ENCODE measurements at regions not wholly inside any gene's neighbourhood (a gene's known extent, or its start where the extent isn't known, plus 50 kb on each side); places are given as distances from the start of the nearest gene placed in this dataset.
A peak's percentile ranks its signal among the peaks of the same experiment; 100 is the strongest.

DNA sequence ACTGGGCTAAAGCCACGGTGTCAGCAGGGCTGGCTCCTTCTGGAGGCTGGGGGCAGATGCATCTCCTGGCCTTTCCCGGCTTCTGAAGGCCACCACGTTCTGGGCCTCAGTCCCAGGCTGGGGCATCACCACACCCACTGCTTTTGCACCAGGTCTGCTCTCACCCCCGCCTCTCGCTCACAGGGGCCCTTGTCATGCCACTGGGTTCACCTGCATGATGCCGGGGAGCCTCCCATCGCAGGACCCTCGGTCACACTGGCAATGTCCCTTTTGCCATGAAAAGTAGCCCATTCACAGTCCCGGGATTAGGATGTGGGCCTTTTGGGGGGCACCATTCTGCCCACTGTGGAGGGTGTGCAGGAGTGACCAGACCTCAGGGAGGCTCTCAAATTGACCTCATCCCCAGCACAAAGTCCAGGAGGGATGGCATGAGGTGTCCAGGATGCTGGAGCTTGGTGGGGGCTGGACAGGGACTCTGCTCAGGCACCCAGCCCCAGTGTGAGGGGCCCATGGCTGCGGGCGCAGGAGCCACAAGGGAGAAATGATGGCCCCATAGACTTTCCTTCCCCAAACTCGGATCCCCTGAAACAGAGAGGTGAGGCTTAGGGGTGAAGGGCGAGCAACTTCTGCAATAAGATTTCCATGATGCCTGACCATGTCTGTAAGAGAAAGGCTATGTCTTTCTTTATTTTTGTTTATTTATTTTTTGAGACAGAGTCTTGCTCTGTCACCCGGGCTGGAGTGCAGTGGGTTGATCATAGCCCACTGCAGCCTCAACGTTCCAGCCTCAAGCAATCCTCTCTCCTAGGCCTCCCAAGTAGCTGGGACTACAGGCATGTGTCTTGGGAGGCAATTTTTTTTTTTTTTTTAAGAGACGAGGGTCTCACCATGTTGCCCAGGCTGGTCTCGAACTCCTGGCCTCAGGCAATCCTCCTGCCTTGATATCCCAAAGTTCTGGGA is 189.1 kb downstream of the GOLGA6L6 start:
- no peaks in the 10 kb centered on the region for H3K36me3 ChIP-seq
- peaks cover 0 to 5% (median 4%) of the 10 kb centered on the region in 4 donors for H3K4me1 ChIP-seq
- no peaks in the 10 kb centered on the region for H3K27me3 ChIP-seq
- DNase-seq, result peak in 1 of 2 donors; percentile 85
- no peak overlapping the region for H3K4me3 ChIP-seq
- WGBS, 2 donors, result 64 to 66% methylated on average over 16 to 17 of the region's 17 CpGs
- H3K27ac ChIP-seq, result no peak overlapping the region
- no peaks in the 10 kb centered on the region for H3K9me3 ChIP-seq
- peak in 1 of 2 donors; percentile 0 for ATAC-seq (ENCODE audit: low FRiP score in 2 of 2)
- TF ChIP-seq, protein P1, sequence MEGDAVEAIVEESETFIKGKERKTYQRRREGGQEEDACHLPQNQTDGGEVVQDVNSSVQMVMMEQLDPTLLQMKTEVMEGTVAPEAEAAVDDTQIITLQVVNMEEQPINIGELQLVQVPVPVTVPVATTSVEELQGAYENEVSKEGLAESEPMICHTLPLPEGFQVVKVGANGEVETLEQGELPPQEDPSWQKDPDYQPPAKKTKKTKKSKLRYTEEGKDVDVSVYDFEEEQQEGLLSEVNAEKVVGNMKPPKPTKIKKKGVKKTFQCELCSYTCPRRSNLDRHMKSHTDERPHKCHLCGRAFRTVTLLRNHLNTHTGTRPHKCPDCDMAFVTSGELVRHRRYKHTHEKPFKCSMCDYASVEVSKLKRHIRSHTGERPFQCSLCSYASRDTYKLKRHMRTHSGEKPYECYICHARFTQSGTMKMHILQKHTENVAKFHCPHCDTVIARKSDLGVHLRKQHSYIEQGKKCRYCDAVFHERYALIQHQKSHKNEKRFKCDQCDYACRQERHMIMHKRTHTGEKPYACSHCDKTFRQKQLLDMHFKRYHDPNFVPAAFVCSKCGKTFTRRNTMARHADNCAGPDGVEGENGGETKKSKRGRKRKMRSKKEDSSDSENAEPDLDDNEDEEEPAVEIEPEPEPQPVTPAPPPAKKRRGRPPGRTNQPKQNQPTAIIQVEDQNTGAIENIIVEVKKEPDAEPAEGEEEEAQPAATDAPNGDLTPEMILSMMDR (IDR thresholded peaks at IDR 0.05), result no peak
- TF ChIP-seq POLR2A (IDR thresholded peaks at IDR 0.05), result no peak
- TF ChIP-seq POLR2AphosphoS5 (IDR thresholded peaks at IDR 0.05), result no peak
- no peak for TF ChIP-seq EP300 (IDR thresholded peaks at IDR 0.05)

DNA sequence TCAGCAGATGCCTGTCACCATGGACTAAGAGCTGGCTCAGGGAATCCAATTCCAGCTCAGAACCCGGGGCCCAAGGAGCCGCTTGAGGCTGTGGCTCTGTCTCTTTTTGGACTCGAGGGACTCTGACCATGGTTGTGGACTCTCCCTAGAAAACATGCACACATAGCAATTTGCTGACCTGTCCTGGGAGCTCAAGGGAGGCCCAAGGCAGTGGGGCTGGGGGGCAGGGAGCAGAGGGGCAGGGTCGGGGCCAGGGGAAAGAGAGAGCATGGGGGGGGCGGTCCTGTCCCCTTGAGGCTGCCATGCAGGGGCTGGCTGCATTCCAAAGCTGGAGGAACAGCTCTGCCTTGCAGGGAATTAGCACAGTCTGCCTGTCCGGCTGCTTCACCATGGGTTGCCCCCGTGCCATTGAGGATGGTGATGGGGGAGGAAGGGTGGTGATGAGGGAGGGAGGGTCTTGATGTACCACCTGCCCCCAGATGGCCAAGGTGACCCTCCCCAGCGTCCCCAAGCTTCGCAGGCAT is 190.1 kb downstream of the GOLGA6L6 start:
- Histone ChIP-seq H3K9me3 (peaks cover 0 to 5% (median 0%) of the 10 kb centered on the region in 4 donors), H3K27ac (no peak overlapping the region), H3K36me3 (no peaks in the 10 kb centered on the region), H3K4me3 (no peak overlapping the region), H3K4me1 (peaks cover 0 to 3% (median 2%) of the 10 kb centered on the region in 4 donors), H3K27me3 (no peaks in the 10 kb centered on the region)
- TF ChIP-seq EP300 (IDR thresholded peaks at IDR 0.05) (no peak), POLR2AphosphoS5 (IDR thresholded peaks at IDR 0.05) (no peak), POLR2A (IDR thresholded peaks at IDR 0.05) (no peak)
- TF ChIP-seq, protein P1 (IDR thresholded peaks at IDR 0.05), result no peak
- peak; percentile 24 to 78 for DNase-seq
- ATAC-seq (ENCODE audit: low FRiP score in 2 of 2), result no peak
- 66 to 72% methylated on average over 7 to 9 of the region's 9 CpGs for WGBS, 2 donors

DNA sequence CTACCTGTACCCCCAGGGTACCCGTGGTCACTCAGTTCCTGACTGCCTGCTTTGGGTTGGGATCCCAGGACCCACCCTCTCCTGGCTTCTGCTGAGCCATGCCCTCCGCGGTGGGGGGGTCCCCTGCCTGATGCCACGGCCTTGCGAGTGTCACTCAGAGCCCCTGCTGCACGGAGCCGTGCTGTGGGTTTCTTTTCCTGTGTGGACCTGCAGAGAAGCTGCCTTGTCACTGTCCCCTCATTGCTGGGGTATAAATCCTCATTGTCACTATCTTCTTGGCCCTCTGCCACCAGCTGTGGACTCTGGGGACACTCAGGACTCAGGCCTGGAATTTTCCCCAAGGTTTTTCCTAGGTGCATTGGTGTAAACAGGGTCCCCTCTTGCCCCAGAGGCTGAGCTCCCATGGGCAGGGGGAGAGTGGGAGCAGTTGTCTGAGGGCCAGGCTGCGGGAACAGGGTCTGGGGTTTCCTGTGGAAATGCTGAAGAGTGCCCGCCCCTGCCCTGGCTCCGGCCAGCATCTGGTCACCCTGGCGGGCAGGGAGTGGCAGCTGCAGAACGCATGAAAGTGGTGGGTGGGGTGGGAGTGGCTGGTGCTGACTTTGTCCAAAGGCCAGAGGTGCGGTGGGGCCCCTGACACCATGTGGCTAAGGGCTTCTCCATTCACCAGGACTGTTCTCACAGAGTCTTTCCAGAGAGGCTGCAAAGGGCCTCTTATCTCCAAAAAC is 191.7 kb downstream of the GOLGA6L6 start:
- H3K4me3 ChIP-seq, result no peak overlapping the region
- WGBS, 2 donors, result 61 to 76% methylated on average over 13 of the region's 13 CpGs
- TF ChIP-seq EP300 (IDR thresholded peaks at IDR 0.05), result no peak
- TF ChIP-seq, protein P1 (IDR thresholded peaks at IDR 0.05), result no peak
- TF ChIP-seq POLR2AphosphoS5 (IDR thresholded peaks at IDR 0.05), result no peak
- no peak for TF ChIP-seq POLR2A (IDR thresholded peaks at IDR 0.05)
- H3K36me3 ChIP-seq, result no peaks in the 10 kb centered on the region
- no peak overlapping the region for H3K27ac ChIP-seq
- H3K4me1 ChIP-seq, result no peaks in the 10 kb centered on the region
- DNase-seq (peak in 1 of 2 donors; percentile 85), ATAC-seq (ENCODE audit: low FRiP score in 2 of 2) (peak; percentile 0 to 1)
- H3K9me3 ChIP-seq, result peaks cover 0 to 9% (median 0%) of the 10 kb centered on the region in 4 donors
- no peaks in the 10 kb centered on the region for H3K27me3 ChIP-seq

DNA sequence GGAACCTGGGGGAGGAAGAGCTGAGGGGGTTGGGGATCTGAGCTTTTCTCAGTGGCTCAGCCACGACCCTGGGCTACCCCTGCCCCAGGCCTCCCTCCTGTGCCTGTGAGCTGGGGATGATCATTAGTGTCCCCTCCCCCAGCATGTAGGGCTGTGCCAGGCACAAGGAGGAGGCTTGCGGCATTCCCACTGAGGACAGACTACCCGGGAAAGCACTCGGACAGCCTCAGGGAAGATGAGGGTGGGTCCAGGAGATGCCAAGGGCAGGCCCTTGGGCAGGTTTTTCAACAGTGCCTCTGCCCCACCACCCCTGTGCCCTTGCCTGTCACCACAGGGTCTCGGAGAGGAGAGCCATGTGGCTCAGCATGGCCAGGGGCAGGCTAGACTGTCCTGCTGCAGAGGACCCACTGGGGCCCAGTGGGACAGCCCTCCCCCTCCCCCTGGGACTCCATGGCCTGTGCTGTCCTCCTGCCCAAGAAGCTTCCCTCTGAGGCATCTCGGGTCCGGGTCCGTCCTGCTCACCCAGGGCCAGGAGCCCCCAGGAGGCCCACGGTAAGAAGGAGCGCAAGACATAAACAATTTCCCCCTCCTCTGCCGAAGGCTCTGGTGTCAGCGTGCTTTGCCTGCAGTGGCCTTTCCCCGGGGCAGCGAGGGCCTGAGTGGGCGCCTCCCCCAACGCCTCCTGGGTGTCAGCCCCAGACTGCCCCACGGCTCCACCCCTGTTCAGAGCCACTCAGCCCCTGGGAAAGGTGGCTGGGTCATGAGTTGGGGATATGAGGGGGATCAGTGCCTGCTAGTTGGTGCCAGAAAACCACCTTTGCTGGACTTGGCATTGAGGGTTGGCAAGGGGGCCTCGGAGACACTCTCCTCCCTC is 192.5 kb downstream of the GOLGA6L6 start:
- H3K9me3 ChIP-seq, result peaks cover 0 to 9% (median 0%) of the 10 kb centered on the region in 4 donors
- TF ChIP-seq EP300 (IDR thresholded peaks at IDR 0.05) (no peak), POLR2A (IDR thresholded peaks at IDR 0.05) (no peak), POLR2AphosphoS5 (IDR thresholded peaks at IDR 0.05) (no peak)
- TF ChIP-seq, protein P1 (IDR thresholded peaks at IDR 0.05), result no peak
- no peak overlapping the region for H3K4me3 ChIP-seq
- H3K36me3 ChIP-seq, result no peaks in the 10 kb centered on the region
- H3K27me3 ChIP-seq, result no peaks in the 10 kb centered on the region
- no peaks in the 10 kb centered on the region for H3K4me1 ChIP-seq
- 85 to 92% methylated on average over 13 to 18 of the region's 18 CpGs for WGBS, 2 donors
- ATAC-seq (ENCODE audit: low FRiP score in 2 of 2), result peak; percentile 2 to 5
- no peak overlapping the region for H3K27ac ChIP-seq
- DNase-seq, result peak in 1 of 2 donors; percentile 89

Data from upper lobe of left lung (tissue), 6 donors.